Renal cortex interstitium (tissue), 11 donors: ENCODE measurements at regions not wholly inside any gene's neighbourhood (a gene's known extent, or its start where the extent isn't known, plus 50 kb on each side); places are given as distances from the start of the nearest gene placed in this dataset.
"Not testable (repeated sequence)": the region's sequence is repeated elsewhere in the genome, so short reads cannot be mapped to it uniquely, and the experiment has no call there.

Experiments used
- DNase-seq, 11 donors: peaks; one replicate each; pipeline ENCODE4 v3.0.0-alpha.2; 2013; ENCODE audit warnings: low read depth in 9 of 11, low spot score in 4 of 11; ENCODE audit errors: extremely low read depth in 1 of 11

- DNase-seq: no peak
Measured at GRCh38 chr12:124123296-124124000, 150.4 kb downstream of the ZNF664 start.

GRCh38 chr12:124125203-124125871, 152.3 kb downstream of the ZNF664 start:
- DNase-seq: no peak

- DNase-seq: no peak
Measured at GRCh38 chr12:124126950-124127655, 154.1 kb downstream of the ZNF664 start.

GRCh38 chr12:124129132-124129531, 156.1 kb downstream of the ZNF664 start:
- no peak for DNase-seq

GRCh38 chr12:124130691-124131591, 157.9 kb downstream of the ZNF664 start:
- no peak for DNase-seq

GRCh38 chr12:124131659-124132058, 158.6 kb downstream of the ZNF664 start:
- no peak for DNase-seq

- no peak for DNase-seq
Measured at GRCh38 chr12:124132530-124132929, 159.5 kb downstream of the ZNF664 start.

GRCh38 chr12:124136796-124137195, 158.1 kb upstream of the RFLNA start:
- no peak for DNase-seq

- DNase-seq: no peak
Measured at GRCh38 chr12:124140944-124141486, 153.9 kb upstream of the RFLNA start.

GRCh38 chr12:124141611-124142010, 153.3 kb upstream of the RFLNA start:
- DNase-seq: not testable (repeated sequence)

- DNase-seq: no peak
Measured at GRCh38 chr12:124142395-124143035, 152.4 kb upstream of the RFLNA start.

GRCh38 chr12:124143726-124144125, 151.2 kb upstream of the RFLNA start:
- DNase-seq: no peak

- DNase-seq: no peak
Measured at GRCh38 chr12:124144531-124145194, 150.2 kb upstream of the RFLNA start.

GRCh38 chr12:124147027-124147426, 147.9 kb upstream of the RFLNA start:
- no peak for DNase-seq

GRCh38 chr12:124147575-124147974, 147.3 kb upstream of the RFLNA start:
- DNase-seq: no peak

- DNase-seq: no peak
Measured at GRCh38 chr12:124148481-124149273, 146.2 kb upstream of the RFLNA start.

- DNase-seq: no peak
Measured at GRCh38 chr12:124149287-124149686, 145.6 kb upstream of the RFLNA start.
